ENCODE measurements at regions not wholly inside any gene's neighbourhood (a gene's known extent, or its start where the extent isn't known, plus 50 kb on each side); places are given as distances from the start of the nearest gene placed in this dataset.

DNA sequence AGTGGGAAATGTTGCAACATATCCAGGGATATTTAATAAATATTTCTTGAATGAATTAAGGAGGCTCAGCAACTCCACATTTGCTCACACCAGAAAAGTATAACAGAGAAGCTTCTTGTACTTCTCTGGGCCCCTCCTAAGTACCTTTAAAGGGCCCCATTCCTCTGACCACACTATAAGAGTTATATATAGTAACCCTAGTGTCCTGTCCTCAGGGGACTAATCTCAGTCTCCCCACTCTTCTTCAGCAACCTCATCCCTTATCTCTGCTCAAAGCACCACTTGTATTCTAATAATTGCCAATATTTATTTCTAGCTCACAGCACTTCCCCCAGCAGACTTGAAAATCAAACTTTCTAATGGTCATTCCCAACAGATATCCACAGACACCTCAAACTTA is 237.1 kb downstream of the GXYLT1 start:
- no peaks in the 10 kb centered on the region for H3K27me3 ChIP-seq (ENCODE audit: low read depth, low read length)
- H3K4me3 ChIP-seq (ENCODE audit: low read depth in 1 of 2, low read length in 2 of 2): no peak overlapping the region
- H3K36me3 ChIP-seq (ENCODE audit: control insufficient read depth in 1 of 2, insufficient read depth in 2 of 2, low read length in 2 of 2): no peaks in the 10 kb centered on the region
- H3K27ac ChIP-seq (ENCODE audit: low read length): no peak overlapping the region
- peaks cover 0 to under 1% of the 10 kb centered on the region in 2 donors for H3K9me3 ChIP-seq (ENCODE audit: control insufficient read depth in 1 of 2, low read length in 2 of 2)
- no peaks in the 10 kb centered on the region for H3K4me1 ChIP-seq (ENCODE audit: control insufficient read depth in 1 of 2, insufficient read depth in 2 of 2, low read length in 2 of 2)

DNA sequence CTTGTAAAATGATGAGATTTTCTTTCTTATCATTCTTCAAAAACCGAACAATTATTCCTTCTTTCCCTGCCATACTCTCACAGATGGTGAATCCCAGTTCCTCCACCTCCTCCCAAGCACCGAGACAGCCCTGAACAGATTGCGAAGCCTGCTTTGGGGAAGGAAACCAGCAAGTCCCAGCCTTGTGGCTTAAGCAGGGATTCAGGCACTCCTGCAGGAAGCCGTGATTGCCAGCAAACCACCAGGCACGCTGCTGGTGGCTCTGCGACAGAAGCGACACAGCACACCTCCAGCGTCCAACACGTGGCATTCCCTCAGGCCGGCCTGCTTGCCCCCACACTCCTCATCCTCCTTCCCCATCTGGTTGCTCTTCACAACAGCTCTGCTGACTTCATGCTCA is 237.7 kb downstream of the GXYLT1 start:
- Histone ChIP-seq H3K27ac (ENCODE audit: low read length) (no peak overlapping the region), H3K9me3 (ENCODE audit: control insufficient read depth in 1 of 2, low read length in 2 of 2) (peaks cover 0 to 3% of the 10 kb centered on the region in 2 donors), H3K4me3 (ENCODE audit: low read depth in 1 of 2, low read length in 2 of 2) (no peak overlapping the region), H3K36me3 (ENCODE audit: control insufficient read depth in 1 of 2, insufficient read depth in 2 of 2, low read length in 2 of 2) (no peaks in the 10 kb centered on the region), H3K27me3 (ENCODE audit: low read depth, low read length) (no peaks in the 10 kb centered on the region), H3K4me1 (ENCODE audit: control insufficient read depth in 1 of 2, insufficient read depth in 2 of 2, low read length in 2 of 2) (no peaks in the 10 kb centered on the region)

DNA sequence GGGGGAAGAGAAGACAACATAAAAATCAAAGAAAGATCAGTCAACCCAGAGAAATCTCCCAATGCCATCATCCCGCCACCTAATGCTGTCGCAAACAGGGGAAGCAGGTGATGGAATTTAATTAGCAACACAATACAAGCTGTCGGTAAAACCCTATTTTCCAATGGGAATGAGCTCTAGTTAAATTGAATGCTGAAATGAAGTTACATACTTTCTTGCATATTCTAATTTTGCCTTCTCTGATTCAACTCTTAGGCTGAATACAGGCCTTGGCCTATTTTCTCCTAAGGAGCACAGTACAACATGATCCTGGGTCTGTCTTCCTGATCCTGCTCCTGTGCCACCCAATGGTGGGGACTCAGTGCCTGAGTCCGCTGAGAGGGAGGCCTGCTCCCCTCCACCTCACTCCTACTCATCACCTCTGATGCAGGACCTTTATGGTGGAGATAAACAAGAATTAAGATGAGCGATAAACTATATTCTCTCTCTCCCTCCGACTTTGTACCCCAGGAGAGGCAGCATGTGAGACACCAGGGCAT is 238.8 kb downstream of the GXYLT1 start:
- H3K36me3 ChIP-seq (ENCODE audit: control insufficient read depth in 1 of 2, insufficient read depth in 2 of 2, low read length in 2 of 2): no peaks in the 10 kb centered on the region
- H3K4me3 ChIP-seq (ENCODE audit: low read depth in 1 of 2, low read length in 2 of 2): no peak overlapping the region
- H3K9me3 ChIP-seq (ENCODE audit: control insufficient read depth in 1 of 2, low read length in 2 of 2): peaks cover 0 to 3% of the 10 kb centered on the region in 2 donors
- no peaks in the 10 kb centered on the region for H3K4me1 ChIP-seq (ENCODE audit: control insufficient read depth in 1 of 2, insufficient read depth in 2 of 2, low read length in 2 of 2)
- H3K27me3 ChIP-seq (ENCODE audit: low read depth, low read length): no peaks in the 10 kb centered on the region
- H3K27ac ChIP-seq (ENCODE audit: low read length): no peak overlapping the region

DNA sequence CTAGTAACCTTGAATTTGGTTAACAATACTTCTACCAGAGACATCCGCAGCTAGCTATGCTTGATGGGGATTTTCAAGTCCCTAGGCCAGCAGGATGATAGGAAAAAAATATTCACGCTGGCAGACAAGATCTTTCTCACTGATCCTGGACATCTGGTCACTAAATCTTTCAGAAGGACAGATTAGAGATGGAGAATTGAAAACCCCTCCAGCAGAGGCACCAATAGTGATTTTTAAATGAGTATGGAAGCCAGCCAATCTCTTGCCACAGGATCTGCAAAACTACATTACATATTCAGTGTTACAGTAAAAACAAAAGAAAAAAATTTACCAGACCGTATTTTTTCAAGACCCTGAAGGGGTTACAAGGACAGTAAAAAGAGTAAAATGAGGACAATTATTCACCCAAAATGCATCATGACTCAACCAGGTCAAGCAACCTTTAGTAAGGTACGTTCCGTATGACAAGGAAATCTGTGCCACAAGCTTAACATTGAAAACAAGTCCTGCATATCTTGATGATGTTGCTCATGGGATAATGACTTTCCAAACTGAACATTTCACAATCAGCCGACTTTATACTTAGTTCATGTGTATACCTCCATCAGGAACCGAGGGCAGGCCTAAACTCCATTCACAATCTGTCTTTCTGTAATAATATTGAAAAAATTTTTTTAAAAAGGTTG is 239.5 kb downstream of the GXYLT1 start:
- H3K4me3 ChIP-seq (ENCODE audit: low read depth in 1 of 2, low read length in 2 of 2): no peak overlapping the region
- H3K9me3 ChIP-seq (ENCODE audit: control insufficient read depth in 1 of 2, low read length in 2 of 2): peaks cover 0 to 4% of the 10 kb centered on the region in 2 donors
- no peaks in the 10 kb centered on the region for H3K27me3 ChIP-seq (ENCODE audit: low read depth, low read length)
- H3K4me1 ChIP-seq (ENCODE audit: control insufficient read depth in 1 of 2, insufficient read depth in 2 of 2, low read length in 2 of 2): no peaks in the 10 kb centered on the region
- H3K36me3 ChIP-seq (ENCODE audit: control insufficient read depth in 1 of 2, insufficient read depth in 2 of 2, low read length in 2 of 2): no peaks in the 10 kb centered on the region
- no peak overlapping the region for H3K27ac ChIP-seq (ENCODE audit: low read length)

DNA sequence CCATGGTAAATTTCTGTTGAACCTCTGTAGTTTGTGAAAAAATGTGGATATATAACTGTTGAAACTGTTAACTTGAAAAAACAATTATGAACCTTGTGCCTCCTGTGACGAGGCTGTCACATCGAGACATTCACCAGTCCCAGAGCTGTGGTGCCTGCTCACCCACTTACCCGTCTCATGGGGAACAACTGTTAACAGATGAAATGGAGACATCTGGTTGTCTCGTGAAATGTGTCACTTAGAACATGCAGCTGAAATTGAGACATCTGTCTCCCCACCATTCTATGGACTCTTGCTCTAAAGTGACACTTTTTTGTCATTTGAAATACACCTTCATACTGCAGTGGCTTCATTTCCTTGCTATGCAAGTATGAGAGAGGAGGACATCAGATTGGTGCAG is 240.6 kb downstream of the GXYLT1 start:
- Histone ChIP-seq H3K36me3 (ENCODE audit: control insufficient read depth in 1 of 2, insufficient read depth in 2 of 2, low read length in 2 of 2) (no peaks in the 10 kb centered on the region), H3K4me3 (ENCODE audit: low read depth in 1 of 2, low read length in 2 of 2) (no peak overlapping the region), H3K27ac (ENCODE audit: low read length) (no peak overlapping the region), H3K27me3 (ENCODE audit: low read depth, low read length) (no peaks in the 10 kb centered on the region), H3K9me3 (ENCODE audit: control insufficient read depth in 1 of 2, low read length in 2 of 2) (peaks cover 0 to 6% of the 10 kb centered on the region in 2 donors), H3K4me1 (ENCODE audit: control insufficient read depth in 1 of 2, insufficient read depth in 2 of 2, low read length in 2 of 2) (no peaks in the 10 kb centered on the region)

DNA sequence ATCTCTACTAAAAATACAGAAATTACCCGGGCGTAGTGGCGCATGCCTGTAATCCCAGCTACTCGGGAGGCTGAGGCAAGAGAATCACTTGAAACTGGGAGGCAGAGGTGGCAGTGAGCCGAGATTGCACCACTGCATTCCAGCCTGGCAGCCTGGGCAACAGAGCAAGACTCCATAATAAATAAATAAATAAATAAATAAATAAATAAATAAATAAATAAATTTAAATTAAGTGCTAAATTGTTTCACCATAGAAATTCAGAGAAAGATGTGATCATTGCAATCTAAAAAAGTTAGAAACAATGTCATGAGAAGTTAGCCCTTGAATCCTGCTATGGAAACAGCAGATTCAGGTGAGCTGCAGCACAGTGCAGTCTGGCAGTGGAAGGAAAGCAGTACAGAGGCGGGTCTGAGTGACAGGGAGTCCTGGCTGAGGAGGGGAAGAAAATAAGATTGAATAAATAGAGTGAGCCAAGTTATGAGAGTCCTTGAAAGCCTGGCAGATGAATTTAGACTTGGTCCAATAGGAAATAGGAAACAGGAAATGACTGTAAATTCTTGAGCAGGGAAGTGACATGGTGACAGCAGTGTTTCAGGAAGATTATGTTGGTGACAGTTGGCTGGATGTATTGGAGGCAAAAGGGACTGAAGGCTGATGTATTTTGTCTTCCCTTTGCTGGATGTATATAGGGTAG is 241.5 kb downstream of the GXYLT1 start:
- Histone ChIP-seq H3K27me3 (ENCODE audit: low read depth, low read length) (no peaks in the 10 kb centered on the region), H3K4me3 (ENCODE audit: low read depth in 1 of 2, low read length in 2 of 2) (no peak overlapping the region), H3K36me3 (ENCODE audit: control insufficient read depth in 1 of 2, insufficient read depth in 2 of 2, low read length in 2 of 2) (no peaks in the 10 kb centered on the region), H3K27ac (ENCODE audit: low read length) (no peak overlapping the region), H3K9me3 (ENCODE audit: control insufficient read depth in 1 of 2, low read length in 2 of 2) (peaks cover 0 to 6% of the 10 kb centered on the region in 2 donors), H3K4me1 (ENCODE audit: control insufficient read depth in 1 of 2, insufficient read depth in 2 of 2, low read length in 2 of 2) (no peaks in the 10 kb centered on the region)

DNA sequence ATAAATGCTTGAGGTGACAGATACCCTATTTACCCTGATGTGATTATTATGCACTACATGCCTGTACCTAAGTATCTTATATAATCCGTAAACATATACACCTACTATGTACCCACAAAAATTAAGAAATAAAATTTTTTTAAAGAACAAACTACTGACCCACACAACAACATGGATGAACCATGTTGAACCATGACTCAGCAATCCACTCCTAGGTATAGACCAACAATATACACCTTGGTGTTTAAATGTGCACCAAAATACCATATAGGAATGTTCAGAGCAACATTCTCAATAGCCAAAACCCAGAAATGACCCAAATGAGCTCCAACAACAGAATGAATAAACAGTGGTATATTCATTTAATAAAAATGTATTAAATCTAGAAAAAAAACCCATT is 245.1 kb downstream of the GXYLT1 start:
- Histone ChIP-seq H3K4me1 (ENCODE audit: control insufficient read depth in 1 of 2, insufficient read depth in 2 of 2, low read length in 2 of 2) (no peaks in the 10 kb centered on the region), H3K27ac (ENCODE audit: low read length) (no peak overlapping the region), H3K4me3 (ENCODE audit: low read depth in 1 of 2, low read length in 2 of 2) (no peak overlapping the region), H3K27me3 (ENCODE audit: low read depth, low read length) (no peaks in the 10 kb centered on the region), H3K36me3 (ENCODE audit: control insufficient read depth in 1 of 2, insufficient read depth in 2 of 2, low read length in 2 of 2) (no peaks in the 10 kb centered on the region), H3K9me3 (ENCODE audit: control insufficient read depth in 1 of 2, low read length in 2 of 2) (peaks cover 4 to 9% of the 10 kb centered on the region in 2 donors)

DNA sequence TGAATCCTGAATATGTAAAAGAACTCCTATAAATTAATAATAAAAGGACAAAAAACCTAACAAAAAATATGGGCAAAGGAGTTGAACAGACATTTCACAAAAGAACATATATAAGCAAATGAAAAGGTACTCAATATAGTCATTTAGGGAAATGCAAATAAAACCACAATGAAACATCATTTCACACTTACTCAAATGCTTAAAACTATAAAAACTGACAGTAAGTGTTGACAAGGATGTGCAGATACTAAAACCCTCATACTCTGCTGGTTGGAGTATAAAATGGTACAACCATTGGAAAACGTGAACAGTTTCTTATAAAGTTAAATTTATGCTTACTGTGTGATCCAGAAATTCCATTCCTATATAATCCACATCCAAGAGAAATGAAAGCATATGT is 247.1 kb downstream of the GXYLT1 start:
- Histone ChIP-seq H3K27ac (ENCODE audit: low read length) (no peak overlapping the region), H3K27me3 (ENCODE audit: low read depth, low read length) (no peaks in the 10 kb centered on the region)

DNA sequence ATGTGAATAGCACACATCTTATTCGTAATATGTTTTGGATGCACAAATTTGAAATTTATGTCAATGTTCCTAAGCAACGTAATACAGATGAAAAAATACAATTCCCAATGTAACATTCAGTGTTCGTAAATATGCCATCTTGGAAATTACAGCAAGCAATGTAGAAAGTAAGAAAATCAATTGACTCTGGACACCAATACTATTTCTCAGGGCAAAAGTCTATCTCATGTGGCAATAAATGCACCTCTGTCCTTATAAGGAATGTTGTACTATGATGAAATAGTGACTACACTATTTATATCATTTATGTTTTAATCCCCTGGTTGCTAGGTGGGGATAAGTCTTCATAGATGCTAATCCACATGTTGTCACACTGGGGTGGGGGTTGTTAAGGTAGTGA is 251.2 kb downstream of the GXYLT1 start:
- Histone ChIP-seq H3K27ac (ENCODE audit: low read length) (no peak overlapping the region), H3K36me3 (ENCODE audit: control insufficient read depth in 1 of 2, insufficient read depth in 2 of 2, low read length in 2 of 2) (no peaks in the 10 kb centered on the region), H3K9me3 (ENCODE audit: control insufficient read depth in 1 of 2, low read length in 2 of 2) (peaks cover 4% of the 10 kb centered on the region in 2 donors), H3K4me1 (ENCODE audit: control insufficient read depth in 1 of 2, insufficient read depth in 2 of 2, low read length in 2 of 2) (no peaks in the 10 kb centered on the region), H3K27me3 (ENCODE audit: low read depth, low read length) (no peaks in the 10 kb centered on the region), H3K4me3 (ENCODE audit: low read depth in 1 of 2, low read length in 2 of 2) (no peak overlapping the region)

More for the DNA sequence above, 247.1 kb downstream of the GXYLT1 start:
- no peak overlapping the region for H3K4me3 ChIP-seq (ENCODE audit: low read depth in 1 of 2, low read length in 2 of 2)
- no peaks in the 10 kb centered on the region for H3K36me3 ChIP-seq (ENCODE audit: control insufficient read depth in 1 of 2, insufficient read depth in 2 of 2, low read length in 2 of 2)
- H3K4me1 ChIP-seq (ENCODE audit: control insufficient read depth in 1 of 2, insufficient read depth in 2 of 2, low read length in 2 of 2): no peaks in the 10 kb centered on the region
- peaks cover 4 to 9% of the 10 kb centered on the region in 2 donors for H3K9me3 ChIP-seq (ENCODE audit: control insufficient read depth in 1 of 2, low read length in 2 of 2)

DNA sequence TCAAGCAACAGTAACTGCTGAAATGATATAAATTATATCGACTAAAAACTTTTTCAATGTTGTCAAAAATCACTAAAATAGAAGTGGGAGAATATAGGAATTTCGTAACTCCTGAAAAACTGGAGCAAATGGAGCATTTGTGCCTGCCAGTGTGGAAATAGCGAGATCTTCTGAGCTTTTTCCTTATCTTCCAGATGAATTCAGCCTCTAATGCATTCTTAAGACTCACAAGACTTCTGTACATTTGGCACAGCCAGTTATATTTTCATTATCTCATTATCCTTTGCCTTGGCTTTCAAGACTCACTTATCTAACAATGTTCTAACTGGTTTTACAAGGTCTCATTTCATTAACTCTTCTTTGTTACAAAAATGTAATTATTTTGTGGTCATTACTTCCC is 252.4 kb downstream of the GXYLT1 start:
- H3K4me3 ChIP-seq (ENCODE audit: low read depth in 1 of 2, low read length in 2 of 2): no peak overlapping the region
- H3K27me3 ChIP-seq (ENCODE audit: low read depth, low read length): no peaks in the 10 kb centered on the region
- H3K9me3 ChIP-seq (ENCODE audit: control insufficient read depth in 1 of 2, low read length in 2 of 2): no peaks in the 10 kb centered on the region
- no peak overlapping the region for H3K27ac ChIP-seq (ENCODE audit: low read length)
- no peaks in the 10 kb centered on the region for H3K4me1 ChIP-seq (ENCODE audit: control insufficient read depth in 1 of 2, insufficient read depth in 2 of 2, low read length in 2 of 2)
- H3K36me3 ChIP-seq (ENCODE audit: control insufficient read depth in 1 of 2, insufficient read depth in 2 of 2, low read length in 2 of 2): no peaks in the 10 kb centered on the region

DNA sequence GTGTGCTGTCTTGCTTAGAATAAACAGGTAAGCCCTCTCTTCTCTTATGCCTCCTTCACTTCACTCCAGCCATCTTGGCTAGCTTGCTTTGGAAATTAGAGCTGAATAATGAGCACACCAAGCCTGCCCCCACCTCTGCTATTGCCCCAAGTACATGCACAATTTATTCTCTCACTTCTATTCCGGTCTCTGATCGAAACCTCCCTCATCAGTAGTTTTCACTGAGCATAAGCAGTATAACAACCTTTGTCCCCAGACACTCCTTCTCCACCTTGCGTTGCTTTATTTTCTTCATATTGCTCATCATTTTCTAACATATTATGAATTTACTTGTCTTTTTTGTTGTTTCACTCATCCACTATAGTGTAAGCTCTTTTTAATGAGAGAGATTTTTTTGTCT is 253.4 kb downstream of the GXYLT1 start:
- H3K4me1 ChIP-seq (ENCODE audit: control insufficient read depth in 1 of 2, insufficient read depth in 2 of 2, low read length in 2 of 2): no peaks in the 10 kb centered on the region
- H3K27ac ChIP-seq (ENCODE audit: low read length): no peak overlapping the region
- no peaks in the 10 kb centered on the region for H3K36me3 ChIP-seq (ENCODE audit: control insufficient read depth in 1 of 2, insufficient read depth in 2 of 2, low read length in 2 of 2)

More for the DNA sequence above, 253.4 kb downstream of the GXYLT1 start:
- no peaks in the 10 kb centered on the region for H3K27me3 ChIP-seq (ENCODE audit: low read depth, low read length)
- H3K9me3 ChIP-seq (ENCODE audit: control insufficient read depth in 1 of 2, low read length in 2 of 2): no peaks in the 10 kb centered on the region
- H3K4me3 ChIP-seq (ENCODE audit: low read depth in 1 of 2, low read length in 2 of 2): no peak overlapping the region
